ENCODE measurements at regions not wholly inside any gene's neighbourhood (a gene's known extent, or its start where the extent isn't known, plus 50 kb on each side); places are given as distances from the start of the nearest gene placed in this dataset.

DNA sequence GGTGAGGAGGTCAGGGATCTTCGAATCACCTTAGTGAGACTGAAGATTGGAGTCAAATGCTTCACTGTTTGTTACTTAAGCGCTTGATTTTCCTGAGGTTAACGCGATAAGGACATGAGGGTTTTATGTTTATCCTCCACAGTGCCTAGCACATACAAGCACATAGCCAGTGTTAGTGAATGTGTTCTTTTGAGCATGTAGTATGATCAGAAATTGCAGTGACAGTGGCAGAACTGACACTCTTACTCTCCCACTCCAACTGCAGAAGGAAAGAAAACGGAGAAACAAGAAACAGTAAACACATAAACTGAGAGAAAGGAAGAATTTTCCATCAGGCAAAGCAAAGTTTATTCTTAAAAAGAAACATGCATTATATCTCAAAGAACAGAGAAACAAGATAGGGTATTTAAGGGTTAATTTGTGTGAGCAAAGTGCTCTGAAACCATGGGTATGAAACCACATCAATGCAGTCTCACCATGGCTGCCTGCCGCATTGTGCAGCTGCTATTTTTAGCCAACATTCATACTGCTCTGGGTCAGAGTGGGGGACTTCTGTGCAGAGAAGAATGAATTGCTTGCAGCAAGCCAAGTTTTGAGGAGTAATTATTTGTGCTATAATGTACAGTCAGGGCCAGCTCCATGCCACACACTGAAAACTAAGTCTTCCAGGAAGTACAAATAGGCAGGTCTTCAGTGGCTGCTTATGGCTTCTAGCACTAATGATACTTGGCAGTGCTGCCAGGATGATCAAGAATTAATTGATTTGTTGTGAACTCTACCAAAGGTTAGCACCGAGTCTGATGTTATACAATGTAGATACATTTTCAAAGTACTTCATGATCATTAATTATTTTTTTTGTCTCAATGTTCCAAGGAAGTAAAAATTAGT lies 152.0 kb downstream of the MACC1 start:
- H3K4me1 Mint-ChIP-seq, result peaks cover 6% of the 10 kb centered on the region
- H3K27ac Mint-ChIP-seq, result no peak overlapping the region
- DNase-seq, result no peak
- no peaks in the 10 kb centered on the region for H3K27me3 Mint-ChIP-seq (ENCODE audit: low read depth, poor library complexity)
- no peak overlapping the region for H3K4me3 Mint-ChIP-seq
- TF ChIP-seq, protein P1, sequence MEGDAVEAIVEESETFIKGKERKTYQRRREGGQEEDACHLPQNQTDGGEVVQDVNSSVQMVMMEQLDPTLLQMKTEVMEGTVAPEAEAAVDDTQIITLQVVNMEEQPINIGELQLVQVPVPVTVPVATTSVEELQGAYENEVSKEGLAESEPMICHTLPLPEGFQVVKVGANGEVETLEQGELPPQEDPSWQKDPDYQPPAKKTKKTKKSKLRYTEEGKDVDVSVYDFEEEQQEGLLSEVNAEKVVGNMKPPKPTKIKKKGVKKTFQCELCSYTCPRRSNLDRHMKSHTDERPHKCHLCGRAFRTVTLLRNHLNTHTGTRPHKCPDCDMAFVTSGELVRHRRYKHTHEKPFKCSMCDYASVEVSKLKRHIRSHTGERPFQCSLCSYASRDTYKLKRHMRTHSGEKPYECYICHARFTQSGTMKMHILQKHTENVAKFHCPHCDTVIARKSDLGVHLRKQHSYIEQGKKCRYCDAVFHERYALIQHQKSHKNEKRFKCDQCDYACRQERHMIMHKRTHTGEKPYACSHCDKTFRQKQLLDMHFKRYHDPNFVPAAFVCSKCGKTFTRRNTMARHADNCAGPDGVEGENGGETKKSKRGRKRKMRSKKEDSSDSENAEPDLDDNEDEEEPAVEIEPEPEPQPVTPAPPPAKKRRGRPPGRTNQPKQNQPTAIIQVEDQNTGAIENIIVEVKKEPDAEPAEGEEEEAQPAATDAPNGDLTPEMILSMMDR (IDR thresholded peaks at IDR 0.05), result no peak
- H3K36me3 Mint-ChIP-seq (ENCODE audit: low read depth), result no peaks in the 10 kb centered on the region
- H3K9me3 Mint-ChIP-seq, result peaks cover 36% of the 10 kb centered on the region

DNA sequence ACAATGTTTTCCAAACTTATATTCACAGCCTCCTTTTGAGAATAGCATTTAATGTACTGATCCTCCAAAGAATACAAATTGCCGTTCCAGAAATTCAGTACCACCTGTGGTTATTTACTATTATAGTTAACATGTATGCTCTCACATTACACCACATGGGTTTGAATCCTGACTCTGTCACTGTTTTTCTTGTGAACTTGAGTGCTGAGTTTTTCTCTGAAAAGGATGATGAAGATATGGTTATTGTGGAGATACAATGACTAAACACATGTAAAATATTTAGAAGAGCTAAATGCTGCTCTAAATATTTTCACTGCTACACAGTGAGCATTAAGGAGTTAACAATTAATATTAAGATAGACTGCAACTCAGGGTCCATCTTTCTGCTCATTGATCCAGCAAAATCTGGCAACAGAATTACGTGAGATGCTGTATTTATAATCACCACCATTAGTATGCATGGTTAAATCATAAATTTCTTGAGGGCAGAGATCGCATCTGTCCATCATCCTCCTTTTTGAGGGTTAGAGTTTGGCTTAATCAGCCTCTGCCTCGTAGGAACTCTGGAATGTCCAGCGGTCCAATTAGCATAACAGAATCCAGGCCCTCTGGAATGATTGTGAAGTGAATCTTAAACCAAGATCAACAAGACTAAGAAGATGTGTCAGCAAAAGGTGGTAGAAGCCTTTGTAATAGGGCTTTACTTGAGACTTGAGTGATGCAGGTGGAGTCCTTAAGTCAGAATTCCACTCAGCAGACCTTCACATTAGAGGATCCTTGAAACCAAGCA lies 152.8 kb downstream of the MACC1 start:
- no peak for DNase-seq
- H3K9me3 Mint-ChIP-seq, result peaks cover 35% of the 10 kb centered on the region
- no peaks in the 10 kb centered on the region for H3K36me3 Mint-ChIP-seq (ENCODE audit: low read depth)
- peaks cover 6% of the 10 kb centered on the region for H3K4me1 Mint-ChIP-seq
- TF ChIP-seq, protein P1 (IDR thresholded peaks at IDR 0.05), result no peak
- H3K4me3 Mint-ChIP-seq, result no peak overlapping the region
- H3K27ac Mint-ChIP-seq, result no peak overlapping the region
- no peaks in the 10 kb centered on the region for H3K27me3 Mint-ChIP-seq (ENCODE audit: low read depth, poor library complexity)

- TF ChIP-seq, protein P1 (IDR thresholded peaks at IDR 0.05), result no peak
- no peaks in the 10 kb centered on the region for H3K36me3 Mint-ChIP-seq (ENCODE audit: low read depth)
- DNase-seq, result no peak
These were observed 153.5 kb downstream of the MACC1 start for GRCh38 chr7:20063644-20064043.

DNA sequence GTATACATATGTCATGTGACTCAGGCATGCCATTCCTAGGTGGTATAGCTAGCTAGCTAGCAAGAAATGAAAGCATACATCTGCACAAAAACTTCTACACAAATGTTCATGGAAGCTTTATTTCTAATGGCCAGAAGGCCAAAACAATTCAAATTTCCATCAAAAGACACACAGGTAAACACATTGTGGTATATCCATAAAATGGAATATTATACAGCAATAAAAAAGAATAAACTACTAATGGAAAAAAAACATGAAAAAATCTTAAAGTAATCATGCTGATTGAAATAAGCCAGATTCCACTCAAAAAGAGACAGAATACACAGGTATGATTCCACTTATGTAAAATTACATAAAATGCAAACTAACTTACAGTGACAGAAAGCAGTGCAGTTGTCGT lies 154.3 kb downstream of the MACC1 start:
- peaks cover 23% of the 10 kb centered on the region for H3K9me3 Mint-ChIP-seq
- no peaks in the 10 kb centered on the region for H3K36me3 Mint-ChIP-seq (ENCODE audit: low read depth)
- TF ChIP-seq, protein P1 (IDR thresholded peaks at IDR 0.05), result no peak
- H3K4me1 Mint-ChIP-seq, result peaks cover 6% of the 10 kb centered on the region
- H3K4me3 Mint-ChIP-seq, result no peak overlapping the region
- no peak overlapping the region for H3K27ac Mint-ChIP-seq
- DNase-seq, result no peak
- no peaks in the 10 kb centered on the region for H3K27me3 Mint-ChIP-seq (ENCODE audit: low read depth, poor library complexity)

More at GRCh38 chr7:20063644-20064043, 153.5 kb downstream of the MACC1 start:
- Mint-ChIP-seq H3K27me3 (ENCODE audit: low read depth, poor library complexity) (no peaks in the 10 kb centered on the region), H3K4me3 (no peak overlapping the region), H3K4me1 (peaks cover 6% of the 10 kb centered on the region), H3K27ac (no peak overlapping the region), H3K9me3 (peaks cover 29% of the 10 kb centered on the region)

DNA sequence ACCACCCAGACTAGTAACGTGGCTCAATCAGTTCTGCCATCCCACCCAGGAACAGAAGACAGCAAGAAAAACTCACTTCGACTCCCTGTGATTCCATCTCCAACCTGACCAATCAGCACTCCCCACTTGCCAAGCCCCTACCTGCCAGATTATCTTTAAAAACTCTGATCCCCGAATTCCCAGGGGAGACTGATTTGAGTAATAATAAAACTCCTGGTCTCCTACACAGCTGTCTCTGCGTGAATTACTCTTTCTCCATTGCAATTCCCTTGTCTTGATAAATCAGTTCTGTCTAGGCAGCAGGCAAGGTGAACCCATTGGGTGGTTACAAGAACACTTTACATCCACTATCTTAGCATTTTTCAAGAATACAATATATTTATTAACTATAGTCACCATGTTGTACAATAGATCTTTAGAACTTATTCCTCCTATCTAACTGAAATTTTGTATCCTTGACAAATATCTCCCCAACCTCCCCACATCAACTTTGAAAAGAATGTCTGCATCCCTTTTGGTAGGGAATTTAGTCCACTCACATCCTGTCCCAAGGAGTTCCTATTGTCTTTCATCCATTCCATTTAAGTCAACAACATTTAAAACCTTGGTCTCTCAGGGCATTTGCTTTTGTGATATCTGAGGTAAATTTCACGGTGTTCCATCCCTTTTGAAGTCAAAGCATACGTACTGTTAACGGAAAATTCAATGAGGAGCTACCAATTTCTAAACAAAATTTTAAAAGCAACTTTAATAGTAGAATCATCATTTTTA lies 163.7 kb downstream of the MACC1 start:
- TF ChIP-seq, protein P1 (IDR thresholded peaks at IDR 0.05), result no peak

More for the DNA sequence above, 163.7 kb downstream of the MACC1 start:
- H3K36me3 Mint-ChIP-seq (ENCODE audit: low read depth), result peaks cover 7% of the 10 kb centered on the region
- peaks cover 25% of the 10 kb centered on the region for H3K9me3 Mint-ChIP-seq
- no peak for DNase-seq
- H3K4me3 Mint-ChIP-seq, result no peak overlapping the region
- peaks cover 3% of the 10 kb centered on the region for H3K27me3 Mint-ChIP-seq (ENCODE audit: low read depth, poor library complexity)
- no peaks in the 10 kb centered on the region for H3K4me1 Mint-ChIP-seq
- H3K27ac Mint-ChIP-seq, result no peak overlapping the region
